ENCODE measurements at regions not wholly inside any gene's neighbourhood (a gene's known extent, or its start where the extent isn't known, plus 50 kb on each side); places are given as distances from the start of the nearest gene placed in this dataset.

DNA sequence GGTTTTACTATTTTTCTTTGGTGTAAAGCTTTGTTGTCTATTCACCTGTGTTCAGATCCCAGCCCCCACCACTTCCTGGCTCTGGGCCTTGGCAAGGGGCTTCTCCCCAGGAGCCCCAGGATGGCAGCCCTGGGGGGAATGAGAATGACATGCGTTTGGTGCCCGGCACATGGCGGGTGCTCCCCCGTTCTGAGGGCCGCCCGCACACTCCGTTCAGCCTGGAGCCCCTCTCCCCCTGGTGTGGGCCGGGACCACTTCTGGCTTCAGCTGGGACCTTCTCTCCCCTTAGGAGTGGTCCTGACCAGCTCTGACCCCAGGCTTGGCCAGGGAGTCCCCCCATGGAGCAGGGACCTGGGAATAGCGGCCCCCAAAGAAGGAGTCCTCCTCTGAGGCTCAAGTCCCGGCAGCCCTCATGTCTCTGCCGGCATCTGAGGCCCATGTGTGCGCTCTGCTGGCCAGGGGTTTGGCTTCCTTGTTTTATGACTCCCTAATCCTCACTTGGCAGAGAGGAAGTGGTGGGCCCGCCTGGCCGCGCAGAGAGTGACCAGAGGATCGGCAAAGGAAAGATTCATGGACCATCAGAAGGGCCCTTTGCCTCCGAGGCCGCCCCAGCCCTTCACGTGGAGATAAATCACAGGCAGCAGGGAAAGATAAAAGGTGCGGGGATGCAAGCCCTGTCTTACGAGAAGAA lies 57.0 kb upstream of the LMX1B start:
- Mint-ChIP-seq H3K27me3 (peaks cover 24% of the 10 kb centered on the region), H3K4me1 (no peaks in the 10 kb centered on the region), H3K4me3 (no peak overlapping the region), H3K9me3 (ENCODE audit: low read depth) (no peaks in the 10 kb centered on the region), H3K27ac (no peak overlapping the region), H3K36me3 (ENCODE audit: low read depth) (no peaks in the 10 kb centered on the region)
- ChIA-PET POLR2A (no interaction called here), CTCF (interaction anchor here (0.5 to 7.6 kb wide), 6 partner anchors 18 to 66 kb away, joined by 3 to 140 read pairs (median 5); no protein-coding TSS in a partner anchor)
- no peak for DNase-seq
- no peak for ATAC-seq
- intact Hi-C loops (cut with DNase I, micrococcal nuclease) = loop anchor here in 1 of 2 experiments (5.0 kb wide), 1 partner anchor 39 kb away; no protein-coding TSS in a partner anchor

DNA sequence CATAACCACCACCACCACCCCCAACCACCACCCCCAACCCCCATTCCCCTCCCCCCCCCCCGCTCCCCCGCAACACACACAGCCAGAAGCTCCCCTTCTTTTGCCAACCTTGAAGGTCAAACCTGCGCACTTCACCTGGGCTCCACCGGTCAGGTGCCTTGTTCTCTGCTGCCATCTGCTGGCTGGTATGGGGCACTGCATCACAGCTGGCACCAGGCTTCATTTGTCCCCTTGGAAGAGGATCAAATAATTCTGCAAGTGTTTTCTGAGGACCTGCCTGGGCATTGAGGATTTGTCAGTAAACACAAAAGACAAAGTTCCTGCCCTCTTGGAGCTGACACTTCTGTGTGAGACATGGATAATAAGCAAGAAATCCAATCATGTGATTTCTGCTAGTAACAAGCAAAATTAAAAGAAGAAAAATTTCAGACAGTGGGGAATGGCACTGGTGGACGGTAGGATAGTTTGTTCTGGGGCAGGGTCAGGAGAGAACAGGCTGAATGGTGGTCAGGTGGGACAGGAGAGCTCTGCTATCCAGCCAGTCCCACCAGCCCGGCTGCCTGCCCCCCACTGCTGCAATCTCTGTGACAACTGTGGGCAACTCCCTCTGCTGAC lies 55.6 kb upstream of the LMX1B start:
- intact Hi-C loops (cut with DNase I, micrococcal nuclease) = loop anchor here (1.0 to 5.0 kb wide), 3 partner anchors 41 to 57 kb away; no protein-coding TSS in a partner anchor
- Mint-ChIP-seq H3K27me3 (peaks cover 25% of the 10 kb centered on the region), H3K4me3 (no peak overlapping the region), H3K36me3 (ENCODE audit: low read depth) (no peaks in the 10 kb centered on the region), H3K9me3 (ENCODE audit: low read depth) (no peaks in the 10 kb centered on the region), H3K4me1 (no peaks in the 10 kb centered on the region), H3K27ac (no peak overlapping the region)
- CTCF ChIA-PET = interaction anchor here (0.6 to 7.6 kb wide), 21 partner anchors 14 to 1286 kb away, joined by 3 to 140 read pairs (median 3); no protein-coding TSS in a partner anchor
- ATAC-seq = peak; percentile 77
- POLR2A ChIA-PET = no interaction called here
- DNase-seq = peak; percentile 81

DNA sequence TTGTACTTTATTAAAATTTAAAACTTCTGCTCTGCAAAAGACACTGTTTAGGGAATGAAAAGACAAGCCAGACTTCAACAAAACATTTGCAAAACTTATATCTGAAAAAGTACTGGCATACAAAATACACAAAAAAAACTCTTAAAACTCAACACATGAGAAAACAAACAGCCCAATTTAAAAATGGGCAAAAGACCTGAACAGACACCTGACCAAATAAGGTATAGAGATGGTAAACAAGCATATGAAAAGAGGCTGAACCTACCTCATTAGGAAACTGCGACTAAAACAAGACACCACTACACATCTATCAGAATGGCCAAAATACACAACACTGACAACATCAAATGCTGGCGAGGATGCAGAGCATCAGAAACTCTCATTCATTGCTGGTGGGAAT lies 54.4 kb upstream of the LMX1B start:
- no peak for DNase-seq
- H3K9me3 Mint-ChIP-seq (ENCODE audit: low read depth) = no peaks in the 10 kb centered on the region
- no peaks in the 10 kb centered on the region for H3K36me3 Mint-ChIP-seq (ENCODE audit: low read depth)
- no peaks in the 10 kb centered on the region for H3K4me1 Mint-ChIP-seq
- intact Hi-C loops (cut with DNase I, micrococcal nuclease) = loop anchor here in 1 of 2 experiments (5.0 kb wide), 1 partner anchor 42 kb away; no protein-coding TSS in a partner anchor
- H3K4me3 Mint-ChIP-seq = no peak overlapping the region
- ChIA-PET POLR2A (no interaction called here), CTCF (interaction anchor here (1.2 to 7.6 kb wide), 5 partner anchors 15 to 68 kb away, joined by 3 to 140 read pairs (median 7); no protein-coding TSS in a partner anchor)
- H3K27me3 Mint-ChIP-seq = peaks cover 29% of the 10 kb centered on the region
- ATAC-seq = no peak
- no peak overlapping the region for H3K27ac Mint-ChIP-seq

DNA sequence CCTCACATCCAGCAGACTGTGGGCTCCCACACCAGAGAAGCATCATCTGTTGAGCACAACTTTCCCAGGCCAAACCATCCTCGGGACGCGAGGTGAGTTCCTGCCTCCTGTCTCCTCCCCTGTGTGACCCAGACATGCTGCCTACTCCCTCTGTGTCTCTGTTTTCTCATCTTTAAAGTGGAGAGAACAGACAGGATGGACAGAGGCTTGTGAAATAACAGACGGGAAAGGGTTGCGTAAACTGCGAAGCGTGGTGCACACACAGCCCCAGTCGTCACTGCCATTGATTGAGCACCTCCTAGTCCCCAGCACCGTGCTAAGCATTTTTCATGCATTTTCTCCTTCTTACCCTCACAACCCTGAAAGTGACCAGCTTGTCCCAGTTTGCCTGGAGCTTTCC lies 52.1 kb upstream of the LMX1B start:
- intact Hi-C loops (cut with DNase I, micrococcal nuclease) = loop anchor here in 1 of 2 experiments (10.0 kb wide), 1 partner anchor 257 kb away; no protein-coding TSS in a partner anchor
- ATAC-seq = no peak

DNA sequence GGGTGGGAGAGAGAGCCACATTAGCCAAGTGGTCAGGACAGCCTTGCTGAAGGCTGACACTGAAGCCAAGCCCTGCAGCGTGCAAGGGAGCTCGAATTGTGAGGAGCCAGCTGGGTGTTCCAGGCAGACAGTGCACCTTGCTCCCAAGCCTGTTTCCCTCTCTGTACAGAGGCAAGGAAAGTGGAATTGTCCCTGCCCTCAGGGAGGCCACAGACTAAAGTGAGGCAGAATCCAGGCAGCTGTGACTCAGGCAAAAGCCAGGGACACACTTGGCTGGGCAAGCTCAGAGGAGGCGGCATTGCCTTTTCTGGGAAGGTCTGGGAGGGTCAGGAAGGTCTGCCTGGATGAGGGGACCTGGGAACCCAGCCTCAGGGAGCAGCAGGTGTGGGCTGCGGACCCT lies 50.2 kb upstream of the LMX1B start:
- CTCF ChIA-PET = interaction anchor here (0.7 to 1.7 kb wide), 6 partner anchors 45 to 91 kb away, joined by 3 to 13 read pairs (median 3); no protein-coding TSS in a partner anchor
- H3K27me3 Mint-ChIP-seq = peaks cover 43% of the 10 kb centered on the region

More for the DNA sequence above, 52.1 kb upstream of the LMX1B start:
- Mint-ChIP-seq H3K27me3 (peaks cover 40% of the 10 kb centered on the region), H3K9me3 (ENCODE audit: low read depth) (no peaks in the 10 kb centered on the region), H3K36me3 (ENCODE audit: low read depth) (no peaks in the 10 kb centered on the region), H3K4me3 (no peak overlapping the region), H3K4me1 (no peaks in the 10 kb centered on the region), H3K27ac (no peak overlapping the region)
- ChIA-PET CTCF (interaction anchor here (0.7 kb wide), 1 partner anchor 1778 kb away, joined by 3 read pairs; no protein-coding TSS in a partner anchor), POLR2A (no interaction called here)
- DNase-seq = no peak

More for the DNA sequence above, 50.2 kb upstream of the LMX1B start:
- intact Hi-C loops (cut with DNase I, micrococcal nuclease) = loop anchor here in 1 of 2 experiments (10.0 kb wide), 1 partner anchor 259 kb away; no protein-coding TSS in a partner anchor
- no peaks in the 10 kb centered on the region for H3K4me1 Mint-ChIP-seq
- no peak overlapping the region for H3K4me3 Mint-ChIP-seq
- POLR2A ChIA-PET = interaction anchor here (1.1 kb wide), 1 partner anchor 14 kb away, joined by 3 read pairs; no protein-coding TSS in a partner anchor
- H3K27ac Mint-ChIP-seq = no peak overlapping the region
- ATAC-seq (no peak), DNase-seq (no peak)
- H3K9me3 Mint-ChIP-seq (ENCODE audit: low read depth) = no peaks in the 10 kb centered on the region
- no peaks in the 10 kb centered on the region for H3K36me3 Mint-ChIP-seq (ENCODE audit: low read depth)

Data from activated CD4-positive, alpha-beta T cell treated with anti-CD3 and anti-CD28 coated beads for 36 hours (primary cell).